ENCODE measurements at regions not wholly inside any gene's neighbourhood (a gene's known extent, or its start where the extent isn't known, plus 50 kb on each side); places are given as distances from the start of the nearest gene placed in this dataset.

- Histone ChIP-seq H3K36me3 (ENCODE audit: low read length) (no peaks in the 10 kb centered on the region), H2AFZ (ENCODE audit: low read depth, low read length, severe bottlenecking) (no peak overlapping the region)
These were observed 165.0 kb upstream of the DCN start for GRCh38 chr12:91347481-91348214.

GRCh38 chr12:91346827-91347226 is 164.2 kb upstream of the DCN start:
- no peaks in the 10 kb centered on the region for H3K36me3 ChIP-seq (ENCODE audit: low read length)
- H3K4me3 ChIP-seq (ENCODE audit: insufficient read depth, low read length, poor library complexity, severe bottlenecking), result no peak overlapping the region
- no peak for TF ChIP-seq EZH2phosphoT487 (conservative IDR thresholded peaks at IDR 0.05; ENCODE audit: low read length)
- TF ChIP-seq CTCF (IDR thresholded peaks at IDR 0.05; ENCODE audit: insufficient read depth, low read length, poor library complexity, severe bottlenecking), result no peak
- no peaks in the 10 kb centered on the region for H3K9me3 ChIP-seq (ENCODE audit: insufficient read depth, low read length)
- H3F3A ChIP-seq (ENCODE audit: insufficient read depth), result no peaks in the 10 kb centered on the region
- no peaks in the 10 kb centered on the region for H4K20me1 ChIP-seq (ENCODE audit: low read depth, low read length)
- no peak overlapping the region for H2AFZ ChIP-seq (ENCODE audit: low read depth, low read length, severe bottlenecking)
- H3K27ac ChIP-seq (ENCODE audit: low read depth, low read length), result no peak overlapping the region
- H3K9me2 ChIP-seq (replicated peaks; ENCODE audit: insufficient read depth, low read length), result no peaks in the 10 kb centered on the region
- no peak overlapping the region for H3K4me2 ChIP-seq (ENCODE audit: low read depth, low read length, poor library complexity, severe bottlenecking)
- no peak overlapping the region for H3K9ac ChIP-seq (ENCODE audit: low read length)
- H3K27me3 ChIP-seq (ENCODE audit: low read length), result no peaks in the 10 kb centered on the region
- H3K79me2 ChIP-seq (ENCODE audit: insufficient read depth, low read length), result no peaks in the 10 kb centered on the region

More at GRCh38 chr12:91347481-91348214, 165.0 kb upstream of the DCN start:
- Histone ChIP-seq H3F3A (ENCODE audit: insufficient read depth) (no peaks in the 10 kb centered on the region), H3K27ac (ENCODE audit: low read depth, low read length) (no peak overlapping the region), H3K4me2 (ENCODE audit: low read depth, low read length, poor library complexity, severe bottlenecking) (no peak overlapping the region), H3K9ac (ENCODE audit: low read length) (no peak overlapping the region), H3K79me2 (ENCODE audit: insufficient read depth, low read length) (no peaks in the 10 kb centered on the region), H3K9me2 (replicated peaks; ENCODE audit: insufficient read depth, low read length) (no peaks in the 10 kb centered on the region), H3K27me3 (ENCODE audit: low read length) (no peaks in the 10 kb centered on the region), H4K20me1 (ENCODE audit: low read depth, low read length) (no peaks in the 10 kb centered on the region), H3K4me3 (ENCODE audit: insufficient read depth, low read length, poor library complexity, severe bottlenecking) (no peak overlapping the region), H3K9me3 (ENCODE audit: insufficient read depth, low read length) (no peaks in the 10 kb centered on the region)
- TF ChIP-seq CTCF (IDR thresholded peaks at IDR 0.05; ENCODE audit: insufficient read depth, low read length, poor library complexity, severe bottlenecking) (no peak), EZH2phosphoT487 (conservative IDR thresholded peaks at IDR 0.05; ENCODE audit: low read length) (no peak)

GRCh38 chr12:91344408-91344807 is 161.8 kb upstream of the DCN start:
- H3K79me2 ChIP-seq (ENCODE audit: insufficient read depth, low read length), result no peaks in the 10 kb centered on the region
- H3K36me3 ChIP-seq (ENCODE audit: low read length), result no peaks in the 10 kb centered on the region
- no peaks in the 10 kb centered on the region for H3K9me3 ChIP-seq (ENCODE audit: insufficient read depth, low read length)
- H4K20me1 ChIP-seq (ENCODE audit: low read depth, low read length), result no peaks in the 10 kb centered on the region
- no peaks in the 10 kb centered on the region for H3F3A ChIP-seq (ENCODE audit: insufficient read depth)
- no peak overlapping the region for H3K4me2 ChIP-seq (ENCODE audit: low read depth, low read length, poor library complexity, severe bottlenecking)
- H3K27me3 ChIP-seq (ENCODE audit: low read length), result no peaks in the 10 kb centered on the region
- H2AFZ ChIP-seq (ENCODE audit: low read depth, low read length, severe bottlenecking), result no peak overlapping the region
- H3K4me3 ChIP-seq (ENCODE audit: insufficient read depth, low read length, poor library complexity, severe bottlenecking), result no peak overlapping the region
- no peaks in the 10 kb centered on the region for H3K9me2 ChIP-seq (replicated peaks; ENCODE audit: insufficient read depth, low read length)
- H3K9ac ChIP-seq (ENCODE audit: low read length), result no peak overlapping the region
- TF ChIP-seq EZH2phosphoT487 (conservative IDR thresholded peaks at IDR 0.05; ENCODE audit: low read length) (no peak), CTCF (IDR thresholded peaks at IDR 0.05; ENCODE audit: insufficient read depth, low read length, poor library complexity, severe bottlenecking) (no peak)
- H3K27ac ChIP-seq (ENCODE audit: low read depth, low read length), result no peak overlapping the region

All from SU-DHL-6 (cell line).